Endothelial cell of hepatic sinusoid (primary cell): ENCODE measurements at regions not wholly inside any gene's neighbourhood (a gene's known extent, or its start where the extent isn't known, plus 50 kb on each side); places are given as distances from the start of the nearest gene placed in this dataset.

ENCODE experiments used
- in situ Hi-C: cut with HindIII; loops from 2 replicates; pipeline ENCODE4 v1.10.0; 2017; ENCODE audit warnings: low sequenced_read_pairs

DNA sequence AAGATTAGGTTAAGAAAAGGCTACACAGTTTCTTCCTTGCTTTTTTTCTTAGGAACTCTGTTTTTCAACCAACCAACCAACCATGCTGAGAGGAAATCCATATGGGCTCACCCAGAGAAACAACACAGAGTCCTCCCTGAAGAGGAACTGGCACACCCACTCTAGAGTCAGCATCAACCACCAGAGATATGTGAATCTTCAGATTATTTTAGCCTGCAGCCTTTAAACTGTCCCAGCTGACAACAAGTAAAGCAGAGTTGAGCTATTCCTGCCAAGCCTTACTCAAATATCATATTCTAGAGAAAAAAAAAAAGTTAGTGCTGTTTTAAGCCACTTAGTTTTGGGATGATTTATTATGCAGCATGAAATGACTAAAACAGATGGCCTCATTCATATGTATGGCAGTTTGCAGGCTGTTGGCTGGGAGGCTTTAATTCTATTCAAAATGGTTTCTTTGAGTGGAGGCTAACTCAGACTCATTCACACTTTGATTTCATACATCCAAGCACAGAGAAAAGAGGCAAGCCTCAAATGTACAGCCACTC, 1637.7 kb upstream of the LRRTM1 start:
- in situ Hi-C loops: no loop called here

DNA sequence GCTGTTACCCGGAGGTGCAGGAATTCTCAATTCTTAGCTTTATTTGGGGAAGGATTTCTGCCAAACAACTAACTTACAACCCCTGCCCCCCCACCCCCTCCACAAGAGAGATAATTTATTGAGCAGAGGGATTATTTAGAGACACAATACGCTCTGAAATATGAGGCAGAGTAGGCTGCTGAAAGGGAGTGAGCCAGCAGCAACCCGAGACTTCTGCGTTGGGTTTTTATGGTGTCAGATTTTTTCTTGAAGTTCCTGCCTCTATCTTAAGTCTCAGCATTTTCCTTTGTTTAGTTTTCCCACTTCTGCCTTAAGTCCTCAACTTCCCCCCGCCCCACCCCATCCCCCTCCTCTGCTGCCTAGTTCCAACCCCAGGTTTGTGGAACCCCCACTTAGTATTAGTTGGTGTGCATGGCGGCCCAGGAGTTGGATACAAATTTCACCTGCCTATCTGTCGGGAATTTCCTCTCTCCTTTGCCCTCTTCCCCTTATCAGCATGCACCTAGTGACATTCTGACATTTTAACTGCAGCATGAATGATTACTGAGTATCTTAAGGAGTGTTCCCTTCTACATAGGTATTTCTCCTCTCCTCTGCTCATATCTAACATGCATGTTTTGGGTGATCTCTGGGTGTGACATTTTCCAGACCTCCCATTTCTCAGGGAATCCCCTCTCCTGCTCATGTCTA, 1635.9 kb upstream of the LRRTM1 start:
- in situ Hi-C loops: no loop called here

DNA sequence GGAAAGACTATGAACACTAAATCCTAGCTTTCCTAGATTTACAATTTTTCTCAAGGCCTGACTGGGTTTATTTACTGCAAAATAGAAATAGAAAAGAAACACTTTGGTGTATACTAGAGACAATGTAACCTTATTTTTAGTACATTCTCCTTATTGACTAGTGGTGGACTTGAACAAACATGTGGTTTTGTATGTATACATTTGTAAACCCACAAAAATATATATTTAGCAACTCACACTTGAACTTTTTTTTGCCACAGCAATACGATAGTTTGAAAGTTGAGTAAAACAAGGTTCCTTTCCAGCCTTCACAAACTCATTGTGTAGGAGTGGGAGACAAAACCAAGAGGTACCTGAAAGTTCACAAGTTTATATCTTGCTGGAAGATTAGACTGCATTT, 1633.4 kb upstream of the LRRTM1 start:
- in situ Hi-C loops: no loop called here

DNA sequence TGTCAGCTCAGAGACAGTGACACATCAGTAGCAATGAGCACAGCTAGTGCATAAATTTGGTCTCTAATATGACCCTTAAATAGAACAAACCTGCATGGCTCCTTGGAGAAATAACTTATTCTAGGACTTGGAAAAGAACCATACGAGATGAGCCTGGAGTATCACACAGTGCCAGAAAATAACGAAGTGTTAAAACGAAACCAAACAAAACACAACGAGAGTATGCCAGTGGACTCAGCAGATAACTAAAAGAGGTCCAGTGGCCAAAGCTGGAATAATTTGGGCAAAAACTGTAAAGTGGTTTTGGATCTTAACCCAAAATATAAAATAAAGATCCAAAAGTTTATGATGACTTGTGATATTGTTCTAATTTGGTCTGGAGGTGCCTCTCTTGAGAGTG, 1599.0 kb upstream of the LRRTM1 start:
- in situ Hi-C loops: no loop called here

DNA sequence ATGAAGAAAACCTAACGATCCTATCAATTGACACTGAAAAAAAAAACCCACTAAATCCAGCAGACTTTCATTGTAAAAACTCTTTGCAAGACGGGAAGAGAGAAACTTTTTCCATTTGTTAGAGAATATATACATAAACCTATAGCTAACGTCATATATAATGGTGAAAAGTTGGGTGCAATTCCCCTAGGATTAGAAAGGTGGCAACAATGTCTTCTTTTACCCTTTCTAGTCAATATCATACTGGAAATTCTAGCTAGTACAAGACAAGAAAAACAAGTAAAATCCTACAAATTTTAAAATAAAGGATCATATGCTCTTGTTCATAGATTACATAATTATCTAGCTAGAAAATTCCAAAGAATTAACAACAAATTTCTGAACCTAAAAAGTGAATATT, 1596.5 kb upstream of the LRRTM1 start:
- in situ Hi-C loops: no loop called here

DNA sequence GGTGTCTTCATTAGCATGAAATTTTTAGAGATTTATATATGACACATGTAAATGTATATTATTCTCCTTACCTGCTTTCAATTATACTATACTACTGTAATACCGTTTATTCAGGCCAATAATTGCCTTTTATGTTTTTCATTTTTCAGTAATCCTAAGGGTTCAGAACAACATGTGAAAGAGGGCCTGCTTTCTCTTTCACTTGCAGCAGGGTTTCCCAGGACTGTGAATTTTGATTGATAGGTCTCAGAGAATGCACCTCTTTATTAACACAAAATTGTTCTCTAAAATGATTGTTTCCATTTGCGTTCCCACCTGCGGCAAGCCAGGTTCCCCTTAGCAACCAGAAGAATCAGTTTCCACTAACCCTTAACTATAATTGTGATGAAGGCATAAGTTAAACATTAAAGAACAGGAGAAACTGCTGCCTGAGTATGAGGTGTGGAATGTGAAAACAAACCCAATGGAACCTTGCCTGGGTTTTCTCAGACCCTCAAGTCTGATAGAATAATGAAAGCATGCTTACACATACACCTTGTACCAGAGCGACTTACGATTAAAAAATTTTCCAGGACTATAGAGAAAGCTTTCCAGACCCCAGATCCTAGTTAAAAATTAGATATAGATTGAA, 1591.2 kb upstream of the LRRTM1 start:
- in situ Hi-C loops: no loop called here

DNA sequence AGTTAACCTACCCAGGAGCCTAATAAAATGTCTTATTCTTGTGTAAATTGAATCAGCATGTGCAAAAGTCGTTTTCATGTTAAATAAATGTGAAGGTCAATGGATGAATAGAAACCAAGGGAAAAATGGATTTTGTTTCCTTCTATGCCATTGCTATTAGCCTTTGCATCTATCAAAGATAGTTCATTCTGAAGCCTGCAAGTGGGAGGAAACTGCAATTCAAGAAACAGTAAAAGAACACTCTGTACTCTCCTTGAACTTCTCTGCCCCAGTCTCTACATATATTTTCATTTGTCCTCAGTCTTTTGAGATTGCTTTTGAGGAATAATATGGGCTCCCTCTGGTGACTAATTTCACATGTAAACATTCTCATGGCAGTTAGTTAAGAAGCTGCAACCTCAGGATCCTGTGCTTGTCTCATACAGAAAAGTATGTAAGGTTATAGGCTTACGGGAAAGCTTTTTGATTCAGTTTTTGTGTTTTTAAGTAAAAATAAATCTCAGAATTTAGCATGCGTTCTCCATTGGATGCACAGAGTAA, 1590.0 kb upstream of the LRRTM1 start:
- in situ Hi-C loops: no loop called here

DNA sequence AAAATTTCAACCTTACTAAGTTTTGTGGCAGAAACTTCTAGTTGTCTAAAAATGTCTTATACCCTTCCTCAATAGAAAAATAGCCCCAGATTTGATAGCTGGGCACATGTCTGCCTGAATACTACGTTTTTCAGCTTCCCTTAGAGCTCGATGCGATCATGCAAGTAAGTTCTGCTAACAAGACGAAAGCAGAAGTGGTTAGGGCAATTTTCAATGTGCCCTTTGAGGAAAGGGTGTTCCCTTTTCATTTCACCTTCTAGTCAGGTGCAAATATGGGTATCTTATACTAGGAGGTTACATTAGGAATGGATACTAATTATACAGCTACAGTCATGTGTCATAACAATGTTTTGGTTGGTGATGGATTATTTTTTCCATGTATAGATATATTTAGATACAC, 1572.1 kb upstream of the LRRTM1 start:
- in situ Hi-C loops: no loop called here

DNA sequence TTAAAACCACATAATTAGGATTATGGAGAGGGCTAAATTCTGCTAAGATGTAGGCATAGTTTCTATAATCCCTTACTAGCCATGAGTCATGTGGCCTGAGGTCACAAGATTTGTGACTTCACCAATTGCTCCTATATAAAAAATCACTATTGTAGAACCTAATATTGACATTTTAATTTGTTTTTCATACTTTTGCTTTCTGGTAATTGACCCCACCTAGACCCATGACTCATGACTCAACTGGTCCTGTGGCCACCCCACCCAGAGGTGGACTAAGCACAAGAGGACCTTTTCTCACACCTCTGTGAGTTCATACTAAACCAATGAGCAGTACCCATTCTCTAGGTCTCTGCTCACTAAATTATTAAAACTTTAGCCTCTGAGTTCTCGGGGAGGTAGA, 1567.5 kb upstream of the LRRTM1 start:
- in situ Hi-C loops: no loop called here

DNA sequence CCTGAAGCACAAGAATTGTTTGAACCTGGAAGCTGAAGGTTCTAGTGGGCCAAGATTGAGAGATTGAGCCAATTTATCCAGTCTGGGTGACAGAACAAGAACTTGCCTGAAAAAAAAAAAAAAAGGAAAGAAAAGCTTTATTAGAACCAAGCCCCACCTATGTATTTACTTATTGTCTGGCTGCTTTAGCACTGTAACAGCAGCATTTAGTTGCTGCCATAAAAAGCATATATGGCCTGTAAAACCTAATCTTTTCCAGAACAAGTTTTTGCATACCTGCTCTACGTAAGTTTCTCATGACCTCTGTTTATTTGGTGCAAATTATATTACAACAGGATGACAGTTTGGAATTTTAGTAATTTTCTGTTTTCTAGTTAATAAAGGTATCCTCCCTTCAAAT, 1565.6 kb upstream of the LRRTM1 start:
- in situ Hi-C loops: no loop called here

DNA sequence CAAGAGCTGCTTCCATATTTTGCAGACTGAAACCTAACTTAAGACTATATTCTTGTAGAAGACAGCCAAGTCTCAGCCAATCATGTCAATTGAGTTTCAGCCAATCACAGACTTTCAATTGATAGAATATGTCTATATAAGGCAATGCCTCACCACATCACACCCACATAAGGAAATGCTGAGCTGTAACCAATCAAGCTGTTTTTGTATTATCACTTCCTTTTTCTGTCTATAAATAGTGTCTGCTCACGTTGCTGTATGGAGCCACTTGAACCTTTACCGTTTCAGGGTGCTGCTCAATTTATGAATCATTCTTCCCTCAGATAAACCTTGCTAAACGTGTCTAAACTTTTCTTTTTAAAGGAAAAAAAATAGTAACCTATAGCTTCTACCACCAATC, 1554.4 kb upstream of the LRRTM1 start:
- in situ Hi-C loops: no loop called here

DNA sequence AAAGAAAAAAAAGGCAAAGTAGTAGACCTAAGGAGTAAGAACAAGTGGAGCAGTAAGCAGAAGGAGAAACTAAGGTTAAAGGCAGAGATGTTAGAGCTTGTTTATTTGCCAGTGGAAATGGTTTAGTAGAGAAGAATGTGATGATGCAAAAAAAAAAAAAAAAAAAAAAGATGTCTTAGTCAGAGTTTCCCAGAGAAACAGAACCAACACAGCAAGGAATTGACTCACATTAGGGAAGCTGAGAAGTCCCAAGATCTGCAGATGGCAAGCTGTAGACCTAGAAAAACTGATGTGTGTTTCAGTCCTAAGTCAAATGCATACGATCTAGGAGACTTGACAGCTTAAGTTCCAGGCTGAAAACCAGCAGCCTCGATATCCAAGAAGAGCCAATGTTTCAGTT, 1548.8 kb upstream of the LRRTM1 start:
- in situ Hi-C loops: no loop called here

DNA sequence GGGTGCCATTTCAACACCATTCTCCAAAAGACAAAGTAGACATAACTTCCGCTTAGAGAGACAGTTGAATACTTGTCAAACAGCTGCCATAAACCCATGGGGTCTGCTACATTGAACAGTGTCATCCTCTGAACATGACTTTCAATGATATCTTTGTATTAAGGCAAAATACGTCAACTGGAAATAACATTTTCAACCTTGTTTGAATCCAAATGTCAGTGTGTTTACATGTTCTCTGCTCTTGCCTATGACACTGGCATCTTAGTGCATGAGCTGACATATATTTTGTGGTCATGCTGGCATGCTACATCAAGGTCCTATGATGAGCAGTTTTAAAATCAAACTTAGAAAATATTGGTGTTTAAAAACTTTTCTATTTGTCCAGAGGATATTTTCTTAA, 1548.1 kb upstream of the LRRTM1 start:
- in situ Hi-C loops: no loop called here

DNA sequence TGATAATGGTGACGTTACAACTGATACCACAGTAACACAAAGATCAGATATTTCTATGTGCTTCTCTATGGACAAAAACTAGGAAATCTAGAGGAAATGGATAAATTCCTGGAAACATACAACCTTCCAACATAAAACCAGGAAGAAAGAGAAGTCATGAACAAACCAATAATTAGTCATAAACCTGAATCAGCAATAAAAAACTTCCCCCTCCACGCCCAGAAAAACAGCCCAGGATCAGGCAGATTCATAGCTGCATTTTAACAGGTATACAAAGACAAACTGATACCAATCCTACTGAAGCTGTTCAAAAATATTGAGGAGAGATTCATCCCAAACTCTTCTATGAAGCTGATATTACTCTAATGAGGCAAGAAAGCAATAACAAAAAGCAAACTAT, 1535.2 kb upstream of the LRRTM1 start:
- in situ Hi-C loops: no loop called here

DNA sequence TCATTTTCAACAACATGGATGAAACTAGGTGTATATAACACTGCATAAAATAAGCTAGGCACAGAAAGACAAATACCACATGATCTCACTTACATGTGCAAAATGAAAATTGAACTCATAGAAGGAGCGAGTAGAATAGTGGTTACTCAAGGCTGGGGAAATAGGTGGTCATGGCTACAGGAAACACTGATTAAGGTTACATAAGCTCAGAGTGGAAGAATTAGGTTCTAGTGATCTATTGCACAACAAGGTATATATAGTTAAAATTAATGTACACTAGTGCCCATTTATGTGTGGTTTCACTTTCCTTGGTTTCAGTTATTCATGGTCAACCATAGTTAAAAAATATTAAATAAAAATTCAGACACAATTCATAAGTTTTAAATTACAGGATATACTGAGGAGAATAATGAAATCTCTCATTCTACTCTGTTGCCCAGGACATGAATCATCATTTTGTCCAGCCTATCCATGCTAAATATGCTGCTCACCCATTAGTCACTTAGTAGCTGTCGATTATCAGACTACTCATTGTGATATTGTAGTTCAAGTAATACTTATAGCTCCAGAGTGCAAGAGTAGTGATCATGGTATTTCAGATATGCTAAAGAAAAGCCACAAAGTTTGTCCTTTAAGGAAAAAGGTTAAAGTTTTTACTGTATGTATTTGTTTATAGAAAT, 1530.9 kb upstream of the LRRTM1 start:
- in situ Hi-C loops: no loop called here

DNA sequence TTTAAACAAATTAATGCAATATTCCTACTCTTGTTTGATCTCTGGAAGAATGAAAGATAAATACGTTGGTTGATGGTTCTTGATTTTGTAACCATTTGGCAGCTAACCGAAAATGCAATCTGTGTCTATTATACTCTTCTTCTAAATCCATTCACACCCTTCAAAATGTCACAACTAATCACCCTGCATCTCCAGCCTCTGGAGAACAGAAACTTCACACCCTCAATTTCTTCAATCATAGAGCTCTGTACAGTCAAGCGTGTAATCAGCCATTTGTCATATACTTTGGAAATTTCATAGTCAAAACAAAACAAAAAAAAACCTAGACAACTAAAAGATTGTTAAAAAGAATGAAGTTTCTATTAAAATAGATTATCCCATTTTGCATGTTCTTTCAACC, 1482.3 kb upstream of the LRRTM1 start:
- in situ Hi-C loops: no loop called here

DNA sequence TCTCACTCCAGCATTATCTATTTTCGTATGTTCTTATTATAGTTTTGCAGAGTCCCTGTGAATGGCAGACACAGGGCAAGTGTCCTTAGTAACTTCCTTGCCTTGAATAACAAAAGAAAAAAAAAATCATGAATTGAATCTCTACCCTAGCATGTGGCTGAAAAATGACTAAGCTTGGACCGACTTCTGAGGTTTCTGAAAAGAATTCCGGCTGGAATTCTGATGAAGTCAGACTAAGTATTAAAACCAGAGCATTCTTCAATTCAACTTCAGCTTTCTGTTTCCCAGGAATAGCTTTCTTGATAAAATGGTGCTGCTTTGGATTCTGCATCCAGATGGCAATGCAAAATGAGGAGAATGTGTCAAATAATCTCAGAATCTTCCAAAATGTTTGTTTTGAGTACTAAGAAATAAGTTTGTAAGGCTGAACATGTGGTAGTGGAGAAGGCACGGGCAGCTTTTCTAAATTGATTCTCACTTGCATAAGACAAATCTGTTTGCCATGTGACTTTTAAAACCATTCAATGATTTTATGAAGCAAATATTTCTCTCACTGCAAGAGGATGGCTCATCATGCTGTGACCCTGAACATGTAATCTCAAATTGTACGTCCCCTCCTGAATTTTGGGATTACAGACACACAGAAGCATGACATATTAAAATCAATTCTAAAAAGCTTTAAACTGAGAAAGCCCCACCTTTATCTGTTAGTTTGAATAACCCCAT, 1462.8 kb upstream of the LRRTM1 start:
- in situ Hi-C loops: no loop called here

DNA sequence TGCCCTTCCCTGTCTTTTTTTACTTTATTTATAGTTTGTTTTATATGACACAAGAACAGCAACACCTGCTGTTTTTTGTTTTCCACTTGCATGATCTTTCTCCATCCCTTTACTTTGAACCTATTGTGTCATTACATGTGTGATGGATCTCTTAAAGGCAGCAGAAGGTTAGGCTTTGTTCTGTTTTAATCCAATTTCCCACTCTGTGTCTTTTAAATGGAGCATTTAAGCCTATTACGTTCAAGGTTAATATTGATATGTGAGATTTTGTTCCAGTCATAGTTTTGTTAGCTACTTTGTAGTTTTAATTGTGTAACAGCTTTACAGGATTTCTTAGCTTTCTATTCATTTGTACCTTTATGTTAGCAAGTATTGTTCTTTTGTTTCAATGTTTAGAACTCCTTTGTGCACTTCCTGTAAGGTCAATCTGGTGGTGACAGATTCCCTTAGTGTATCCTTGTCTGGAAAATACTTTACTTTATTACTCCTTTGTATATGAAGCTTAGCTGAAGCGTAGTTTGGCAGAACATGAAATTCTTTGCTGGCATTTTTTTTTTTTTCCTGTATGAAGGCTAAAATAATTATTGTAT, 1443.0 kb upstream of the LRRTM1 start:
- in situ Hi-C loops: no loop called here

DNA sequence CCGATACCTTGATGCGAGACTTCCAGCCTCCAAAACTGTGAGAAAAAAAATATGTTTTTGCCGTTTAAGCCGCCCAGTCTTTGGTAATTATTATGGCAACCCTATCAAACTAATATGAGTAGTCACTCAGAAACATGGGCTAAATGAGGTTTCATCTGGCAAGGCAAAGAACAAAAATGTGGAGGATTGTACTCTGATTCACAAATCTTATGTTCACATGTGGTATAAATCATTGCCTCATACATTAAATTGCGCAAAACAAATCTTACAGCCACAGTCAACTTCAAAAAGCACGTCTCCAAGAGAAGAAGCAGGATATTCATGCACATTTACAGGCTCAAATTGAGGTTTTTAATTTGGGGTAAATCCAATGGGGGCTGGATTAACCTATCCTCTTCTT, 1435.4 kb upstream of the LRRTM1 start:
- in situ Hi-C loops: no loop called here

DNA sequence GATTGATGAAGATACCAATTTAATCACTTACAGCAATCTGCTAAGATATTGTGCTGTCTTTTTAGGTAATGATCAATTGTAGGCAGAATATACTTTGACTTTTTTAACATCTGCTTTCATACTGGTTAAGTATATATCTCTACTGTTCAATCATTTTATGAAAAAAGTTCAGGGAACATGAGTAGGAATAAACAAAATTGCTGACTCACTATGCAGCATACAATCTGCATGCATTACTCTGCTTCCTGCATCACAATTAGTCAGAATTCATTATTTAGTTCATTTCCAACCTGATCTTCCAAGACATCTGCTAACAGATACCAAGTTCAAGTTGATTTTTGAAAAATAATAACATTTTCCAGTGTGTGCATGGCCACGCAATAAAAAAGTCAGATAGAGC, 1430.4 kb upstream of the LRRTM1 start:
- in situ Hi-C loops: no loop called here

DNA sequence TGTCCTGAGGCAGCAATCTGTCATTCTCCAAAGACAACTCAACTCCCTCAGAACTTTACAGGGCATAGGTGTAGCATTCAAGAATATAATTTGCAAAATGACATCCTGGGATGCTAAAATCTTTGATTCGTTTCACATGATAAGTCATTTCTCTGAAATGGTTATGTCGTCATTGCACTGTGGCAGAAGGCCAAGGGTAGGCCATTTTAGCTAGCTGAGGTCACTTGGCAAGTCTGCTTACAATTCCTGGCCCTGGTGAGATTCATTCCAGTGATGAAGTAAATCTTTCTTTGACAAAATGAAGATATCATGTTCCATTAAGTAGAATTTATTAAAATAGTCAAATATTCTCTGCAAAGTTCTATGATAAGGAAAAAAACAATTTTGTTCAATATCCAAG, 1410.3 kb upstream of the LRRTM1 start:
- in situ Hi-C loops: no loop called here
